Right forelimb (tissue), 1 donor: ENCODE measurements at regions not wholly inside any gene's neighbourhood (a gene's known extent, or its start where the extent isn't known, plus 50 kb on each side); places are given as distances from the start of the nearest gene placed in this dataset.
"Not testable (repeated sequence)": the region's sequence is repeated elsewhere in the genome, so short reads cannot be mapped to it uniquely, and the experiment has no call there.

ENCODE experiments used
- DNase-seq: peaks from one replicate; pipeline ENCODE4 v3.0.0-alpha.2; 2018

DNA sequence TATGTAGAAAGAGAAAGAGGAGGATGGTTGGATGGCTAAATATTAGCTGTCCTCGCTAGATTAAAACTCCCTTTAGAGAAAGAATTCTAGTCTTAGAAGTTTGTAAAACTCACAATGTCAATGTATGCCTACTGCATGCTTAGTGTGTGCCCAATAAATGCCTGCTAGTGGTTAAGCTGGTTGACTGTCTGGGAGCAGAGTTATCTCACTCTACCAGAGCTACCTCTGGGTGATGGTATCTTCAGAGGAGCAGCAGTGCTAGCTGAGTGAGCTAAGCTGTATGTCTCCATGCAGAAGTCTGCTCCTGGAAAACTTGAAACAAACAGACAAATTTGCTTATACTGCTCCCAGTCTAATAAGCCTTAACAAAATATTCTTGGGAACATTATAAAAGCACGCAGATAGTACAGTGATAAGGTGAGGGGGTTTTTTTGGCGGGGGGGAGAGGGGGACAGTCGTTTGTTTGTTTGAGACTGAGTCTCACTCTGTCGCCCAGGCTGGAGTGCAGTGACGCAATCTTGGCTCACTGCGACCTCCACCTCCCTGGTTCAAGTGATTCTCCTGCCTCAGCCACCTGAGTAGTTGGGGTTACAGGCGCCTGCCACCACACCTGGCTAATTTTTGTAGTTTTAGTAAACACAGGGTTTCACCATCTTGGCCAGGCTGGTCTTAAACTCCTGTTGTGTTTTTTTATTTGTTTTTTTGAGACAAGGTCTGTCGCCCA lies 202.8 kb upstream of the TSC22D1 start:
- no peak for DNase-seq

DNA sequence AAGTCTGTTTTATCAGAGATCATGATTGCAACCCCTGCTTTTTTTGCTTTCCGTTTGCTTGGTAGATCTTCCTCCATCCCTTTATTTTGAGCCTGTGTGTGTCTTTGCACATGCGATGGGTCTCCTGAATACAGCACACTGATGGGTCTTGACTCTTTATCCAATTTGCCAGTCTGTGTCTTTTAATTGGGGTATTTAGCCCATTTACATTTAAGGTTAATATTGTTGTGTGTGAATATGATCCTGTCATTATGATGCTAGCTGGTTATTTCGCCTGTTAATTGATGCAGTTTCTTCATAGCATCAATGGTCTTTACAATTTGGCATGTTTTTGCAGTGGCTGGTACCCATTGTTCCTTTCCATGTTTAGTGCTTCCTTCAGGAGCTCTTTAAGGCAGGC lies 199.2 kb upstream of the TSC22D1 start:
- DNase-seq = not testable (repeated sequence)

DNA sequence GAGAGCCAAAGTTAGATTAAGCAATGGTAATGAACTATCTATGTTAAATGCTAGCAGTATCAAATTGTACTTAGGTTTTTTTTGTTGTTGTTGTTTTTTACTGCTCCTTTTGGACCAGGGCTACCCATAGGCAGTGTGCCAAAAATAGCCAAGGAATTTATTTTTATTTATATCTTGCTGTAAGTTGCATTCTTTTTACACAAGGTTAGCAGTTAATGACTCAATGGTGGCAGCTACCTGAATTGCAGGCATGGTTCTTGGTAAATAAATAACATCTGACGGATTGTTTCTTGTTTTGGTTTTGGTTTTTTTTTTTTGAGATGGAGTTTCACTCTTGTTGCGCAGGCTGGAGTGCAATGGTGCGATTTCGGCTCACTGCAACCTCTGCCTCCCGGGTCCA lies 194.8 kb upstream of the TSC22D1 start:
- no peak for DNase-seq

DNA sequence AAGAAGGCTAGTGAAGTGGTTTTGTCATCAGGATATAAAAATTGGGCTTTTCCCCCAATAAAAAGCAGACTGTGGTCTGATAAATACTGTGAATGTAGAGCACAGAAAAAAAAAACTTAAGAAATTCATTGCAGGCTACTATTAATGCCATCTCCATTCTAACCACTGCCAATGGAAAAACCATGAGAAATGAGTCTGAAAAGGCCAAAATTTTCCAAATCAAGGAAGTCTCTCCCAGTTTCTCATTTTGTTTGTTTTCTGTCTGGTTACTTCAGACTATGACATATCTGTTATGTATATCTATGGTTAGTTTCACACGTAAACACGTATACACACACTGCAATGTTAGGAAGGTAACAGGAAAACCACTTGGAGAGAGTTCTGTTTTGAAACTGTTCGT lies 193.6 kb upstream of the TSC22D1 start:
- no peak for DNase-seq

GRCh38 chr13:44768775-44769581 lies 192.8 kb upstream of the TSC22D1 start:
- no peak for DNase-seq

GRCh38 chr13:44768239-44768638 lies 192.1 kb upstream of the TSC22D1 start:
- no peak for DNase-seq

DNA sequence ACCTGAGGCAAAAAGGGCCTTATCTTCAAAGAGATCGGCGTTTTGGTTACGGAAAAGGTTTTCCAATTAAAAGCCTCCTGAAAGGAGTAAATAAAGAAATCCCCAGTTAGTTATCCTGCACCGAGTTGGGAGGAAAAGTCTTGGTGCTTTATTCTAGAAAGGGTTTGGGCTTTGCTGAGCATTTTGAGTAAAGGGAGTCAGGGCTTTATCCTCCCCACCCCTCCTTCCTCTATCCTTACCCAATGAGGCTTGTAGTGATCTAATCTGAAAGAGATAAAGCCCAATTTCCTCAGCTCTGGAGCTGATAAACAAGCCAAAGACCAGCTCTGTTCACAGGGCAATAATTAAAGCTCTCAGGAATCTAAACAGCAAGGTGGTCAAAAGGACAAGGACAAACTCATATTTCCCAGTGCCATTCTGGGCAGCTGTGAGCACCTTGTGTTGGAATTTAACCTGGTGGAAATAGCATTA lies 188.9 kb upstream of the TSC22D1 start:
- no peak for DNase-seq

- no peak for DNase-seq
These were observed 188.2 kb upstream of the TSC22D1 start for GRCh38 chr13:44764302-44764692.

- DNase-seq = no peak
These were observed 187.6 kb upstream of the TSC22D1 start for GRCh38 chr13:44763615-44764301.

DNA sequence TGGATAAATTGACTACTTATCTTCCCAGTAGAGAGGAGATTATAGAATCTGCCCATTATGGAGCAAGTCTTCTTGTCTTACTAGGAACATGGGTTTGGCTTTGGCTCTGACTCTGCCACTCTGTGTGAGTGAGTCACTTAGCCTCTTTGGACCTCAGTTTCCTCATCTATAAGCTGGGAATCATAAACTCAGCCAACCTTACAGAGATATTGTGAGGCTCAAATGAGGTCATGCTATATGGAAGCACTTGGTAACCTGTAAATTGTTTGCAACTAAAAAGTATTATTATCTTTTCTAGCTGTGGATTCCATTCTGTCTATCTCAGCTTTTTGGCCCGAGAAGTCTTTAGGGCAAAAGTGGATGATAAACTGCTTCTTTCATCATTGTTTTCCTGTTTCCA lies 186.8 kb upstream of the TSC22D1 start:
- no peak for DNase-seq

GRCh38 chr13:44760434-44760833 lies 184.3 kb upstream of the TSC22D1 start:
- no peak for DNase-seq

DNA sequence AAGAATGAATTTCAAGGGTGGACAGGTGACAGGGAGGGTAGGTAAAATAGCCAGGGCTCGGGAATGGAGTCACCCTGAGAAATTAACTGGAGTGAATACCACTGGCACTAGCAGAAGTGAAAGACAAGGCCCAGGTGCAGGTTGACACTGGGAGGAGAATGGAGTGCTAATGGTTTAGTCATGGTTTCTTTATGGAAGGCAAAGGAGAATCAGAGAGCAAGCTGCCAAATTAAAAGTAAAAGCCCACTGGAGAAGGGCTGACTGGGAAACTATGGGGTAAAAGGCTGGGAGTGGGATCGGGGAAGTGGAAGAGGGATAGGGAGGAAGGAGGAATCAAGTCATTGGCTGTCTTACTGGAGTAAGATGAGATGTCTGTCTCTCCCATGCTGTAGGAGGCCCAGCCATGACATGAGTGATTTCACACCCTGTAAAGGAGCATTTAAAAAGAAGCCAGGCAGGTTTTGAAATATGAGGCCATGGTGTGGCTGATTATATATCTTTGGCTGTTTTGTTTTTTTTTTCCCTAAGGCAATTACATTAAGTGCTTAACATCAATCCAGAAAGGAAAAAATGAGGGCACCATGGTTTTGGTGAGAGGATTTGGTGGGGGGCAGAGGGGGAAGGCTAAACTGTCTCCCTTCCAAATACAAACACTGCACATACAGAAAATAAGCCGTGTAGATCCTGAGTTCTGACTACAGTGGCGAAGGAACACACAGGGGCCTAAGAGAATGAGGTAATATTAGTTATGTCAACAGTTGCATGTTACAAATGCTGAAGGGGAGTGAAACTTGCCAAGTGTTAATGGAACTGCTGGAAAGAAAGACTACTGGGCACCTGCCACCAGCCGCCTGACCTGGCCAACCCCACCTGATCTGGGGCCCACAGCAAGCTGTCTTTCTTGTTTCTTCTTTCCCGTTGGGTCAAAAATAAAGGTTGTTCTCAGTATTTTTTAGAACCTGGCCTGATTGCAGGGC lies 183.5 kb upstream of the TSC22D1 start:
- peak; percentile 51 for DNase-seq

GRCh38 chr13:44758630-44759383 lies 182.7 kb upstream of the TSC22D1 start:
- no peak for DNase-seq

DNA sequence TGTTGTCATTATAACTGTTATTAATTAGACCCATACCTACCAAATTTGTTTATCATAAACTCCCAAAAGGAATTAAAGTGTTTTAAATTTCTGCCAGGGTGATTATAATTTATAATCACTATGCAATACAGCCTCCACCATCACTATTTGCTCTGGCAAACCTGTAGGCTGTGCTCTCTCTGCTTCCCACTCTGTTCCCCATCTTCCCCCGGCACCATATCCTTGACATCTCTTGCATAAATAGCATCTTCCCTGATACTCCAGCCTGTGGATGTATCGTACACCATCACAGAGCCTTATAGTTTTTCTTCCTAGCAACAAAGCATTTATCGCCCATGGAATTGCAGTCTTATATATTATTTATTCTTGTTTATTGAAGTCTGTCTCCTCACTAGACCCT lies 181.5 kb upstream of the TSC22D1 start:
- DNase-seq = no peak

- no peak for DNase-seq
These were observed 180.2 kb upstream of the TSC22D1 start for GRCh38 chr13:44756276-44756810.

GRCh38 chr13:44755872-44756271 lies 179.7 kb upstream of the TSC22D1 start:
- DNase-seq = no peak

GRCh38 chr13:44752164-44752563 lies 176.0 kb upstream of the TSC22D1 start:
- no peak for DNase-seq

DNA sequence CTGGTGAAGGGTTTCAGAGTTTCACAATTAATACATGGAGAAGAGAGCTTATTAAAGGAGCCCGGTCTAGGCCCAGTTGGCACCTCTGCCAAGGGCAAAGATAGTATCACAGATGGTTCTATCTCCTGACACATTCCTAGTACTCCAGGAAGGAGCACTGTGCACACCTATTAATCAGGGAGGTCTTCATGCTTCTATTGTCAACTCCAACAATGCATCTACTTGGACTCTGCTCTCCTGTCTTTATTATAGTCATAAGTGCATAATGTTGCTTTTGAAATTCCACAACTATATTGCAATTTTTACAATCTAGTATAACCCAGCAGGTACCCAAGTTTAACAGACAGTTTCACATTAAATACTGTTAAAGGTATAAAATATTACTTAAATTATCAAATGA lies 174.5 kb upstream of the TSC22D1 start:
- DNase-seq = no peak

DNA sequence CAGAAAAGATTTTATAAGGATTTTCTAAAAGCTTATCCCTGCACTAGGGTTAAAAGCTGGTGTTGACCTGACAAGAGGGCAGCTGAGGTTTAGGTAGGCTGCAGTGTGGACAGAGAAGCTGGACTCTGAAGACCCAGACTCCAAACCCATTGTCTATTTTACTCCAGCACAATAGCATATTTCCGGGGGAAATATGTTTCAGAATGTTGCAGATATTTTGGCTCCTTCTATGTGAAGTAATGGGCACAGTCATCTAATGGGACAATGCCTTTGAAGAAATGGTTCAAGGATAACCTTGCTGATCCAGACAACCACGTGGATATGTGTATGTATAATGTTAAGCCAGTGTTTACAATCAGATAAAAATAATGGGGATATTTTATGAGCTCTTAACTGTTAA lies 173.8 kb upstream of the TSC22D1 start:
- DNase-seq = no peak

GRCh38 chr13:44748439-44748838 lies 172.3 kb upstream of the TSC22D1 start:
- DNase-seq = no peak

DNA sequence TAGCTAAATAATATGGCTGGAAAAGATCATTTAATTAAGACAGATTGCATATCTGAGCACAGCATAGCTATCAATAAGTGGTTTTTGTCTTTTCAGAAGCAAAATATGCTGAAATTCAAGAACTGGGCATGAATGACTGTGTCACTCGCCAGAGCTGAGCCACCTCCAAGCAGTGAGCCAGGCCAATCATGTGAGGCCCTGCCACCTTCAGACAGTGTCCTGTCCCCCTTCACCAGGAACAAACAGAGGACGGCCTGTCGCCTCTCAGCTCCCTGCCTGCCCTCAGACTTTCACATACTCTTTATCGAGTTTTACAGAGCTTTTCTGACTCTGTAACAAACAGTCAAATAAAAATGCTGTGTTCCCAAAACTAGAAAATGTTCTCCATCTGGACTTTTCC lies 171.0 kb upstream of the TSC22D1 start:
- DNase-seq = no peak
